IPS-NIHi7 (cell line): ENCODE measurements at regions not wholly inside any gene's neighbourhood (a gene's known extent, or its start where the extent isn't known, plus 50 kb on each side); places are given as distances from the start of the nearest gene placed in this dataset.
"Not testable (repeated sequence)": the region's sequence is repeated elsewhere in the genome, so short reads cannot be mapped to it uniquely, and the experiment has no call there.

Experiments
- DNase-seq: peaks from one replicate; pipeline ENCODE4 v3.0.0; 2012; ENCODE audit warnings: mixed read lengths; ENCODE audit errors: extremely low spot score

DNA sequence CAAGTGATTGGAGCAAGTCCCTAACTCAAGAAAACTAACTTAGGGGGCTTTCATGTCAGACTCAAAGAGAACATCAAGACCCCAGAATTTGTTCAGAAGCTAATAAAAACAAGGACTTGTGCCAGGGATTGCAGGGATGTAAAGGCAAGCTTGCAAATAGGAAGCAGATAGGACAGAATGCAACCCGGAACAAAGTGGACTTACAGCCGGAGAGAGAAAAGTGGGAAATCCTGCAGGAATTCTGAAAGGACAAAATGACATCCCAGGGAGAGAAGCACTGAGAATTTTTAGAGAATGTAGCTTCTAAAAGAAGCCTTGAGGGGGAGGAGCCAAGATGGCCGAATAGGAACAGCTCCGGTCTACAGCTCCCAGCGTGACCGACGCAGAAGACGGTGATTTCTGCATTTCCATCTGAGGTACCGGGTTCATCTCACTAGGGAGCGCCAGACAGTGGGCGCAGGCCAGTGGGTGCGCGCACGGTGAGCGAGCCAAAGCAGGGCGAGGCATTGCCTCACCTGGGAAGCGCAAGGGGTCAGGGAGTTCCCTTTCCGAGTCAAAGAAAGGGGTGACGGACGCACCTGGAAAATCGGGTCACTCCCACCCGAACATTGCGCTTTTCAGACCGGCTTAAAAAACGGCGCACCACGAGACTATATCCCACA lies 195.6 kb upstream of the G2E3 start:
- DNase-seq = not testable (repeated sequence)

DNA sequence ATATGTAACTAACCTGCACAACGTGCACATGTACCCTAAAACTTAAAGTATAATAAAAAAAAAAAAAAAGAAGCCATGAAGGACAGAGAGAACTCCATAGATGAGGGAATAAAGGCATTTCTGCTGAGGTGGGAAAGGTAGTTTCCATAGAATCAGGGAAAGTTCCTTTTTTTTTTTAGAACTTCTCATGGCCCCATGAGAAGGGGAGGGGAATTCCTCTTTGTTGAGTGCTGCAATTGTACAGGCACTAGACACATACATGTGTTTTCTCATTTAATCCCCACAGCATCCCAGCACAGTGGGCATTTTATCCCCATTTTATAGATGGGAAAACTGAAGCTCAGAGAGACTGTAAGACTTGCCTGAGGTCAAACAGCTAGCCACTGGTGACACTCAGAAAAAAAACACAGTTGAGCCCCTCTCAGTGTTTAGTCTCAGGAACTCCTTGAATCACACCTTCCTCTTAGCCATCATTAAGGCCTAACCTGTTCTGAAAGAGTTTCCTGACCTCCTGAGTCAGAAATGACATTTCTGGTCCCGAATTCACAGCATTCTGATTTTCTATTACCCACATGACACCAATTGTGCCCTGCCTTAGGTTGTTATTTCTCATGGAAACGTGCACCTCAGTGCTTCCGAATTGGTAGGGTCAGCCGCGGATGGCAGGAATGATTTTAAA lies 189.3 kb upstream of the G2E3 start:
- DNase-seq = no peak

GRCh38 chr14:30373053-30373452 lies 185.9 kb upstream of the G2E3 start:
- DNase-seq = no peak

- DNase-seq = no peak
Observed at GRCh38 chr14:30373526-30373925, 185.4 kb upstream of the G2E3 start.

GRCh38 chr14:30375296-30375892 lies 183.6 kb upstream of the G2E3 start:
- DNase-seq = peak; percentile 78

DNA sequence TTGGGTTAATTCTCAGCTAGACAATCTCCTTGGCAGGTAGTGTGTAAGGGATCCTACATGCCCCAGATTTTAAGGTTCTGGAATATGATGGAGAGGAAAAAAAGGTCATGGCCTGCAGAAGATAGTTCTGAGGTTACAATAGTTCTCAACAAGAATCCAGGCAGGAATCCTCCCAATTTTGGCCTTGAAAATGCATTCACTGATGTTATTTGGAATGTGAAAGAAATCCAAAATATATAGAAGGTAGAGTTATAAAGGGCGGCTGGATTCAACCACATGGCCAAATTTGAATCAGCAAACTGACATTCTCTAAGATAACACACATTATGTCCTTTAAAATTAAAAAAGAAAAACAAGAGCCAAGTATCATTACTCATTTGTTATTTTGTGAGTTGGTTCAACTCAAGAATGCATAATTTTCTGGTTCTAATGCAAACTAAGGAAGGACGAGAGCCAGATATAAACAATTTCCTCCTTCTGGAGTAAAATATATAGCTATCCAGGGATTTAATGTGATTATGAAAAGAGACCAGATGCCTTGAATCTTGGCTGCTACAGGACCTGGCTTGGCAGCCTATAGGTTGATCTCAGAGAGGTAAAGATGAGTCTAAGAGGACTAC lies 177.0 kb upstream of the G2E3 start:
- DNase-seq = no peak

DNA sequence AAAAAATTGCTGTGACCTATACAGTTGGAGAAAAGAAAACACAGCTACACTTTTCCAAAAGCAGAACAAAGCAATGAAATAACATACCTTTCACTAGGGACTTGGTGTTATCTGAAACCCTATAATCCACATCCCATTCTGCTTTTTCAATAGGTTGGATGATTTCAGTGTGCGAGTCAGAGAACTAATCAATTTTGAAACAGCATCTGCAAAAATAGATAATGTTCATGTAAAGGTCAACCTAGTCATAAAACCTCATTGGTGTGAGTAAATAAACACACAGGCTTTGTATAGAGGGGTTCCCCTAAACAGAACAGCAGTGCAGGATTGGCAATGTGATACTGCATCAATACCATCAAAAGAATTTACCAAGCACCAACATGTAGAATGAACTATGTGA lies 173.0 kb upstream of the G2E3 start:
- no peak for DNase-seq

GRCh38 chr14:30387871-30388270 lies 171.1 kb upstream of the G2E3 start:
- no peak for DNase-seq

DNA sequence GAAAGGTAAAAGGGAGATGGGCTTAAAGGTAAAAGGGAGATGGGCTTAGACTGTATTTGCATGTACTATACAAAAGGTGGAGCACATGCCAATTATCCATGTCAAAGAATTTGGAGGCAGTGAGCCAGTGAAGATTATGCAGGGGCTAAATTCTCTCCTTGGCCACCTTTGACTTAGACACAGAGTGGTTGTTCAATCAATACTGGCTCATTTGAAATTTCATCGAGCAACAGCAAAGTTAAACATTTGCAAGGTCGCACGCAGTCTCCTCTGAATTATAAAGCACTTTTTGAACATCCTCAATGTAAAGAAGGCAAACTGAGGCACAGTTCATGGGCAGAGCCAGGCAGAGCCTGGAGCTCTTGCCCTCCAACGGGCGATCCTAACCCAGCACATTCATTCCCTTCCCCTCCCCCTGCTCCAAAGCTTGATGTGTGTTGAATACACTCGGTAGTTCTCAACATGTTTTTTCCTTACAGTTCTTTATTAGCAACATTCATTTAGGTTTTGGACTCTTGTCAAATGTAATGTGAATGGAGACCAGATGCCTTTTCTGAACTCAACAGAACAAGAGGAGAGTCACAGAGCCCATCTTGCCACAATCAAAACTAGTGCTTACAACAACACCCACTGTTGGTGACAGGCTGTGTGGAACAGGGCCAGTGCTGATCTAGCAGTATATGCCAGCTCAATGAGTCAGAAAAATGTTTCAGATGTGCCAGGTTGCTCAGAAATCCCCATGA lies 169.7 kb upstream of the G2E3 start:
- DNase-seq = no peak

DNA sequence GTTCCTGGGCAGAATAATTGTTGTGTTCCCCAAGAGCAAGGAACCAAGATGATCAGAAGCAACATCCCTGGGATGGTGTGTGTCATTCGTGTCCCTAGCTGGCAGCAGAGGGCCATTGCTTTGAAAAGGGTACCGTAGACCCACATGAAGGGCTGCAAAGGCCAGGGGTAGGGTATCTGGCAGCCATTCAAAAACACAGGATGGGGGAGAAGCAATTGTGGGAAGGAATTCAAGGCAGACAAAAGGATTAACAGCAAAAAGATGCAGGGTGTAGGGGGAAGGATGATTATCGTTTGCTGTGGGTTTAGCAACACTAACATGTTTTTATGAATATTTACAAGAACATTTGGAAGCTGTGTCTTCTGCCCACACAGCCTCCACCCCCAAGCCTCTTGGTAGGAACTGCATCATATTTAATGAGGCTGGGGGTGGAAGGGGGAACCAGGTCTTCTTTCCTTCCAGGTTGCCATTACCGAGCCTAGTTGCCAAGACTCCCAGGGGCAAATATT lies 169.0 kb upstream of the G2E3 start:
- no peak for DNase-seq

- DNase-seq = no peak
Observed at GRCh38 chr14:30395065-30395464, 163.9 kb upstream of the G2E3 start.

DNA sequence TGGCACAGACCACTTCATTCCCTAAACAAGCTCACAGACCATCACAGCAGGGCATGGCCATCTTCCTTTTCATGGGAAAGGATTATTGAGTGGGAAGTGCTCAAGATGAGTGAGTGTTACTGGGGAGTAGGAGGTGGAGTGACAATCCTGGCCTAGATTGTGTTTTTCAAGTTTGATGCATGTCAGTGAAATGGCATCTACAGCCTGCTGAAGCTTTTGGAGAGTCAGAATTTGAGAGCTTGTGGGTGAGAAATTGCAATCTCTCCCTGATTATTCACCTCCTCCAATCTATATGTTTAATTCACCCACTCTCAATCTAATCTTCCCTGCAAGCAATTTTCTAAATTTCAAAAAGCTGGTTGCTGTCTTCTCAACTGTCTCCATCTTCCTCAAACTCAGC lies 156.1 kb upstream of the G2E3 start:
- DNase-seq = no peak

DNA sequence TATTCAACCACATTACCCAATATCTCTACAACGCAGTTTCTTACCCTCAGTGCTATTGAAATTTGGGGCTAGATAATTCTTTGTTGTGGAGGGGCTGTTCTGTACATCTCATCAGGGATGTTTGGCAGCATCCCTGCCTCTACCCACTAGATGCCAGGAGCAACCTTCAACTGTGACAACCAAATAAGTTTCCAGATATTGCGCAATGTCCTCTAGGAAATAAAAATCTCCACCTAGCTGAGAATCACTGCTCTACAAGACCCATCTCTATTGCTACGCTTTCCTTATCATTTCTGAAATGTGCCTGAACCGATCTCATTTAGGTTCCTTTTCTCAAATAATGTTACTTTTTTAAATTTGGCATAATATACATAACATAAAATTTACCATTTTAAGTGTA lies 155.2 kb upstream of the G2E3 start:
- DNase-seq = no peak

DNA sequence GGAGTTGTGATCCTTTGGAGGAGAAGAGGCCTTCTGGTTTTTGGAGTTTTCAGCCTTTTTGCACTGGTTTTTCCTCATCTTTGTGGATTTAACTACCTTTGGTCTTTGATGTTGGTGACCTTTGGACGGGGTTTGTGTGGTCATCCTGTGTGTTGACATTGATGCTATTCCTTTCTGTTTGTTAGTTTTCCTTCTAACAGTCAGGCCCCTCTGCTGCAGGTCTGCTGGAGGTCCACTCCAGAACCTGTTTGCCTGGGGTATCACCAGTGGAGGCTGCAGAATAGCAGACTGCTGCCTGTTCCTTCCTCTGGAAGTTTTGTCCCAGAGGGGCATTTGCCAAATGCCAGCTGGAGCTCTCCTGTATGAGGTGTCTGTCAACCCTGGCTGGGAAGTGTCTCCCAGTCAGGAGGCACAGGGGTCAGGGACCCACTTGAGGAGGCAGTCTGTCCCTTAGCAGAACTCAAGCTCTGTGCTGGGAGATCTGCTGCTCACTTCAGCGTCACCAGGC lies 149.4 kb upstream of the G2E3 start:
- DNase-seq = not testable (repeated sequence)

- no peak for DNase-seq
Observed at GRCh38 chr14:30410986-30411385, 148.0 kb upstream of the G2E3 start.

DNA sequence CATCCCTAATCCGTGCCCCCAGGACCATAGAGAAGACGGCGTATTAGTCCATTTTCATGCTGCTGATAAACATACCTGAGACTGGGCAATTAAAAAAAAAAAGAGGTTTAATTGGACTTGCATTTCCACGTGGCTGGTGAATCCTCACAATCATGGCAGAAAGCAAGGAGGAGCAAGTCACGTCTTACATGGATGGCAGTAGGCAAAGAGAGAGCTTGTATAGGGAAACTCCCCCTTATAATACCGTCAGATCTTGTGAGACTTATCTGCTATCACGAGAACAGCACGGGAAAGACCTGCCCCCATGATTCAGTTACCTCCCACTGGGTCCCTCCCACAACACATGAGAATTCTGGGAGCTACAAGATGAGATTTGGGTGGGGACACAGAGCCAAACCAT lies 145.8 kb upstream of the G2E3 start:
- DNase-seq = not testable (repeated sequence)

GRCh38 chr14:30417121-30417520 lies 141.8 kb upstream of the G2E3 start:
- DNase-seq = no peak

DNA sequence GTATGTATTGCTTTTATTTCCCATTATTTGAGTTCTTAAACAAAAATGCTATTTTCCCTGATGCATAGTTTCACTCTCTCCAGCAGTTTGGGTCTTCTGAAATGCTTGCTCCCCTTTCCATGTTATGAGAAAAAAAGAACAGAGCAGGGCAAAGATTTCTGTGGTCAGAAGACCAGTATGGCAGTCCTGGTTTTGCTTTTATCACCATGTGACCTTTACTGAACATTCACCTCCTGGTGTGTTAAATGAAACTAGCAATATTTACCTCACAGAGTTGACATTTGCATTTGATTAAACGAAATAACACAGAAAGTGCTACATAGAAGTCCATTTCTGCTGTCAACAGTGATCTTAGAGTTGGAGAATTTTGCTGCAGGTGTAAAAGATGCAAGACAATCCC lies 141.0 kb upstream of the G2E3 start:
- no peak for DNase-seq

- DNase-seq = no peak
Observed at GRCh38 chr14:30419037-30419436, 139.9 kb upstream of the G2E3 start.

- DNase-seq = no peak
Observed at GRCh38 chr14:30420515-30420914, 138.4 kb upstream of the G2E3 start.

- no peak for DNase-seq
Observed at GRCh38 chr14:30426463-30426862, 132.5 kb upstream of the G2E3 start.

- no peak for DNase-seq
Observed at GRCh38 chr14:30427401-30427800, 131.6 kb upstream of the G2E3 start.
